GM18519 (cell line): ENCODE measurements at regions not wholly inside any gene's neighbourhood (a gene's known extent, or its start where the extent isn't known, plus 50 kb on each side); places are given as distances from the start of the nearest gene placed in this dataset.

Experiments used
- ATAC-seq: cut with Tn5 transposase; IDR thresholded peaks from one replicate; pipeline ENCODE4 v1.9.1; 2021; ENCODE audit warnings: mild to moderate bottlenecking, moderate library complexity; ENCODE audit not compliant: unreplicated experiment, low FRiP score

DNA sequence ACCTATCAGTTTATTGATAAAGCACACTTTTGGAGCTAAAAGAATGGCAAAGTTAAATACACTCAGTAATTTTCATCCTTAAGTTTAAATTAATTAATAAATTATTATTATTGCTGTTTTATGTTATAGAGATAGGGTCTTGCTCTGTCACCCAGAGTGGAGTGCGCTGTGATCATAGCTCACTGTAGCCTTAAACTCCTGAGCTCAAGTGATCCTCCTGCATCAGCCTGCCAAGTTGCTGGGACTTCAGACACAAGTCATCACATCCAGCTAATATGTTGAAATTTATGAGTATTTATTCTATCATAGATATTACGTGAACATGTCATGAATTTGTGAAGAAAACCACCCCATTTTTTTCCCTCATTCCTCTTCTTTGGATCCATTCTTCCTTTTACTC is 64.2 kb downstream of the GJA1 start:
- no peak for ATAC-seq

- no peak for ATAC-seq
Measured at GRCh38 chr6:121503589-121503991, 68.1 kb downstream of the GJA1 start.

DNA sequence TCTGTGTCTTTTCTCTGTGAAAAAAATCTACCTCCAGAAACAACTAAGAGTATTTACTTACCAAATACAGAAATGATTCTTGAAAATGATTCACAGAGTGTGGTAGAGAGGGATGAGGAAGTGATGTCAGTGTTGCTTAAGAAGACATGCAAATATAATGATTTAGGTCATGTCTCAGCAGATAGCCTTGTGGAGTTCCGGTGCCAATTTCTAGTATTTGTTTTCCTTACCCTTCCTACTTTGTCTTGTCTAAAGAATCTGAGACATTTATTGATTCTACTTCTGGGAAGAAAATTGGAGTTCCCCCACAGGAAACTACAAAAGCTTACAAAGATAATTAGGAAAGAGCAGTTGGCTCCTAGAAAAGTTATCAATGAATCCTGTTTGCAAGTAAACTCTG is 68.8 kb downstream of the GJA1 start:
- no peak for ATAC-seq

- no peak for ATAC-seq
Measured at GRCh38 chr6:121505284-121505683, 69.8 kb downstream of the GJA1 start.

- no peak for ATAC-seq
Measured at GRCh38 chr6:121506761-121507754, 71.6 kb downstream of the GJA1 start.

DNA sequence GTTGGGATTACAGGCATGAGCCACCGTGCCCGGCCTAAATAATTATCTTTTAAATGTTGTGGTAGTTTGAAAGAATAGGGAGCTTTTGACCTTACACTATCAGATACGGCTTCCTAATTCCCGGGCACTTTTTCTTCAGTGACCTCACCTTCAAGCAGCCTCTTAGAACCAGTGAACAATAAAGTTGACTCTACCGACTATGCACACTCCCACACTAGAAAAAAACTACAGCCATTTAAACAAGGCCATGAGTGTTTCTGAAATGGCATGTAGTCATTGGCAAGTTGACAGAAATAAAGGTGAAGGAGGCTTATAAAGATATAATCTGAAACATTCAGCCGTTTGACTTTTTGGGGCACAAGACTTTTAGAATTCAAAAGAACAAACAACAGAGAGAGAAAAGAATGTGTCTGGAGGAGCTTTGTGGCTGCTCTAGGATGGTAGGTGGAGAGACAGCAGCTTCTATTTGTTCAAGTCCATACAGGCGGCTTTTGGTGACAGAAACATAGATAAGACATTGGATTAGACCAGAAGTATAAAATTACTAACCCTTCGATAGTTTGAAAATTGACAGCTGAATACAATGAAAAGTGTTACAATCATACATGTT is 75.2 kb downstream of the GJA1 start:
- ATAC-seq = no peak

DNA sequence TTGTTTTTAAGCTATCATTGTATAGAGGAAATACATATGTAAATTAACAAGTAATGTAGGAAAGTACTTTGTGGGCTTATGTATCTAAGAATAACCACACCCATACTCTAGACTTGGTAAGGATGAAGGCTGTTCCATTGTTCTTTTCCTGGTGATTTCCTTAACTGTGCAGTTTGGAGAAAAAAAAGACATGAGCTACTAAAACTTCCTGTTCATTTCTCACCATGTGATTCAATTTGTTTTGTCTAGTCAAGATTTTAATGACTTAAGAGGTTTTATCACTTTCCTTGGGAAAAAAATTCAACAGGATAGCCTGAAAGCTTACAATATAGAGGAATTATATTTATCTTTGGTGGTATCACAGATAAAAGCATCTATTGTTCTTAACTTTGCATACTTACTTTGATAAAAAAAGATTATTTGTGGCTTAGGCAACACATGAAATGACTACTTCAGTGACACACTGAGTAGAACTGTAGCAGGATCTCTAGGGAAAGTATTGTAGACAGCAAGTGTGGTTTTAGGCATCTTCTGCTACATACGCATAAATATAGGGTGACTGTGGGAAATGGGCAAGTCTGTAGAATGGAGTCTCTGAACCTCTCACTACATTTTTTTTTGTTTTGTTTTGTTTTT is 80.3 kb downstream of the GJA1 start:
- no peak for ATAC-seq

GRCh38 chr6:121516331-121516730 is 80.9 kb downstream of the GJA1 start:
- ATAC-seq = no peak

- no peak for ATAC-seq
Measured at GRCh38 chr6:121520337-121521163, 85.1 kb downstream of the GJA1 start.

DNA sequence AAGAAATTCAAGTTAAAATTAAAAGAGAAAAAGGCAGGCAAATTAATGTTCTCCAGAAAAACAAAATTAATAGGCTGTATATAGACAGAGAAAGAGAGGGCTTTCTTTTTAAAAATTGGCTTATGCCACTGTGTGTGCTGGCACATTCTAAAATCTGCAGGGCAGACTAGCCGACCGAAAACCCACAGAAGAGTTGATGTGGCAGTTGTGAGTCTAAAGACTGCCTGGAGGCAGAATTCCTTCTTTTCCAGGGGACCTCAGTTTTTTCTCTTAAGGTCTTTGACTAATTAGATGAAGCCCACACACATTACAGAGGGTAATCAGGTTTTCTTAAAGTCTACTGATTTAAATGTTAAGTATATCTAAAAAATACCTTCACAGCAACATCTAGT is 85.7 kb downstream of the GJA1 start:
- no peak for ATAC-seq

GRCh38 chr6:121522265-121522664 is 86.8 kb downstream of the GJA1 start:
- no peak for ATAC-seq

GRCh38 chr6:121522771-121523386 is 87.4 kb downstream of the GJA1 start:
- no peak for ATAC-seq

- no peak for ATAC-seq
Measured at GRCh38 chr6:121523628-121524027, 88.2 kb downstream of the GJA1 start.

- no peak for ATAC-seq
Measured at GRCh38 chr6:121526282-121526681, 90.8 kb downstream of the GJA1 start.

DNA sequence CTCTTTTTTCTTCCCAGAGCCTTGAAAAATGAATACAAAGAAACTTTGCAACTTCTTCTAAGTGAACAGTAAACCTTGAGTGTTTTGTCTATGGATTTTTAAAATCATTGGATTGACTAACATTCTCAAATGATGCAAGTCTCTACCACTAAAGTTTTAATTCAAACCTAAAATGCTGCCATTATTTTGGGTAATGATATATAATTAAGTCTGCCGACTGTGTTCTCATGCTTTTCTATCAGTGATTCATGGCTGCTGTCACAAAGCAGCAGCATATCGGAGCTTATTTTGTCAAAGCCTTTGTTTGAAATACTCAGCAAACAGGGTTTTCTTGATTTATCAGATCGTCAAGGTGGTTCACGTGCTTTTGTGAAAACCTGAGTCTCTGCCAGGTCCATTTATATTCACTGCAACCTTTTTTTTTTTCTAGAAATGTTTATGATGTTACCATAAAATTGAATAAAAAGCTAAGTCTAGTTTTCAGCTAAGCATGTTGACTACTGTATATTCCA is 96.3 kb downstream of the GJA1 start:
- no peak for ATAC-seq

DNA sequence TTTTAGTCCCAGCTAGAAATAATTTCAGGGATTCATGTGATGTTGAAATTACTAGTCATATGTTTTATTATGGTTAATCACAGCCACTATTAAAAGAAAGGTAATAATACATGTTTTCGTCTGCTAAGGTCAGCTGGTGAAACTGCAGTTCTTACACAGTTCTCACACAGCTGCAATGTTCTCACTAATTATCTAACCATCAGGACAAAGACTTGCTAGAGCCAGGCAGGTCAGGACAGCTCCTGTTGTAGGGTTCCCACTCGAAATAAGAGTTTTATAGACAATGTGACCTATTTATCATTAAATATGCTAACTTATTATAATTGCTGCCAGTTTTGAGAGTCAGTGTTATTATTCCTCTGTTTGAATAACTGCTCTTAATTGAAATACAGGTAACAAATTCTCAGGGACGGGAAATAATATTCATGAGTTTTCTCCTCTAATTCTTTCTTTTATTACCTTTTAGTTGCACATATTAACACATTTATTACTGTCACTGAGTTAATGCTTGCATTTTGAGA is 97.9 kb downstream of the GJA1 start:
- no peak for ATAC-seq

- no peak for ATAC-seq
Measured at GRCh38 chr6:121535777-121536176, 100.3 kb downstream of the GJA1 start.

- ATAC-seq = no peak
Measured at GRCh38 chr6:121536345-121536744, 100.9 kb downstream of the GJA1 start.

GRCh38 chr6:121539439-121539838 is 104.0 kb downstream of the GJA1 start:
- no peak for ATAC-seq

GRCh38 chr6:121540210-121540609 is 104.8 kb downstream of the GJA1 start:
- ATAC-seq = no peak
